CD4-positive, alpha-beta T cell (primary cell): ENCODE measurements at regions not wholly inside any gene's neighbourhood (a gene's known extent, or its start where the extent isn't known, plus 50 kb on each side); places are given as distances from the start of the nearest gene placed in this dataset.
"Not testable (repeated sequence)": the region's sequence is repeated elsewhere in the genome, so short reads cannot be mapped to it uniquely, and the experiment has no call there.

Experiments
- ATAC-seq: fragments of 200-7000 bp; cut with Tn5 transposase; one replicate; pipeline ENCODE4 v1.10.0; 2022; ENCODE audit warnings: mild to moderate bottlenecking; ENCODE audit not compliant: poor library complexity
- CTCF ChIA-PET: fragments of 350-600 bp; sonication (Branson Sonifier 250); formaldehyde crosslinking; loops from one replicate; lab custom pipeline; 2021; ENCODE audit warnings: antibody characterized with exemption, inconsistent platforms; lab: Charles Lee
- POLR2A ChIA-PET: fragments of 350-600 bp; sonication (Branson Sonifier 250); formaldehyde crosslinking; loops from one replicate; lab custom pipeline; 2021; ENCODE audit warnings: antibody characterized with exemption, inconsistent platforms; lab: Charles Lee
- DNase-seq, 14 experiments: peaks; one replicate each; pipeline ENCODE4 v3.0.0-alpha.2; 2013 to 2020; ENCODE audit warnings: mixed read lengths in 2 of 14
- H3K27ac ChIP-seq, 2 donors: one replicate each; pipeline versions ENCODE4 v1.5.1 to v1.7.0; 2013; ENCODE audit warnings: low read length in 2 of 2, low read depth in 1 of 2, mild to moderate bottlenecking in 1 of 2
- H3K27me3 ChIP-seq, 2 experiments: 1 replicate in 1 of 2; 2 replicates in 1 of 2; pipeline versions ENCODE4 v1.6.1 to v1.7.0; 2013; ENCODE audit warnings: low read length in 2 of 2, control low read depth in 1 of 2, mild to moderate bottlenecking in 1 of 2, moderate library complexity in 1 of 2; ENCODE audit not compliant: insufficient read depth in 2 of 2, control insufficient read depth in 1 of 2
- H3K36me3 ChIP-seq: one replicate; pipeline ENCODE4 v1.6.1; 2013; ENCODE audit warnings: low read length, control low read depth; ENCODE audit not compliant: insufficient read depth
- H3K4me1 ChIP-seq: one replicate; pipeline ENCODE4 v1.6.1; 2013; ENCODE audit warnings: low read length, control low read depth; ENCODE audit not compliant: insufficient read depth
- H3K4me3 ChIP-seq: one replicate; pipeline ENCODE4 v1.5.1; 2013; ENCODE audit warnings: mild to moderate bottlenecking, low read length, moderate library complexity
- H3K9me3 ChIP-seq, 2 experiments: 1 replicate in 1 of 2; 2 replicates in 1 of 2; pipeline versions ENCODE4 v1.6.1 to v1.7.0; 2013; ENCODE audit warnings: low read length in 2 of 2, mild to moderate bottlenecking in 2 of 2, control low read depth in 1 of 2, moderate library complexity in 1 of 2; ENCODE audit not compliant: control insufficient read depth in 1 of 2, insufficient read depth in 1 of 2
- H3K27ac Mint-ChIP-seq: one replicate; pipeline ENCODE4 v1.8.0; 2020; ENCODE audit warnings: mixed read lengths
- H3K27me3 Mint-ChIP-seq: one replicate; pipeline ENCODE4 v1.8.0; 2021; ENCODE audit warnings: mixed read lengths
- H3K36me3 Mint-ChIP-seq: one replicate; pipeline ENCODE4 v1.8.0; 2021; ENCODE audit warnings: low read depth, mixed read lengths
- H3K4me1 Mint-ChIP-seq: one replicate; pipeline ENCODE4 v1.8.0; 2021; ENCODE audit warnings: low read depth, mixed read lengths
- H3K4me3 Mint-ChIP-seq: one replicate; pipeline ENCODE4 v1.8.0; 2020; ENCODE audit warnings: mild to moderate bottlenecking, mixed read lengths
- H3K9me3 Mint-ChIP-seq: one replicate; pipeline ENCODE4 v1.8.0; 2020; ENCODE audit warnings: mixed read lengths
- CTCF ChIP-seq: fragments of 200-600 bp; IDR thresholded peaks from one replicate; pipeline ENCODE4 v1.8.0; 2022; ENCODE audit warnings: antibody characterized with exemption, mild to moderate bottlenecking
- intact Hi-C, 2 experiments: fragments of 100-400 bp; cut with DNase I in 1 of 2; cut with micrococcal nuclease in 1 of 2; formaldehyde crosslinking; loops; one replicate each; pipeline versions ENCODE4 v1.15.1 to v1.9.0; 2023 to 2025; cut with DNase I, micrococcal nuclease

- Histone ChIP-seq H3K9me3 (peaks cover 3 to 9% of the 10 kb centered on the region in 2 experiments), H3K27me3 (peaks cover 0 to 4% of the 10 kb centered on the region in 2 experiments), H3K36me3 (no peaks in the 10 kb centered on the region), H3K4me1 (no peaks in the 10 kb centered on the region), H3K4me3 (no peak overlapping the region), H3K27ac (no peak overlapping the region)
- DNase-seq (no peak), ATAC-seq (no peak)
- H3K36me3 Mint-ChIP-seq = no peaks in the 10 kb centered on the region
- peaks cover 15% of the 10 kb centered on the region for H3K27me3 Mint-ChIP-seq
- ChIA-PET POLR2A (interaction anchor here (0.6 kb wide), 1 partner anchor 178 kb away, joined by 3 read pairs; no protein-coding TSS in a partner anchor), CTCF (no interaction called here)
- intact Hi-C loops = no loop called here
- no peak overlapping the region for H3K27ac Mint-ChIP-seq
- H3K9me3 Mint-ChIP-seq = peaks cover 14% of the 10 kb centered on the region
- H3K4me3 Mint-ChIP-seq = no peak overlapping the region
- H3K4me1 Mint-ChIP-seq = no peaks in the 10 kb centered on the region
- no peak for TF ChIP-seq CTCF
Measured at GRCh38 chr4:55278316-55278715, 67.7 kb upstream of the SRD5A3 start.

DNA sequence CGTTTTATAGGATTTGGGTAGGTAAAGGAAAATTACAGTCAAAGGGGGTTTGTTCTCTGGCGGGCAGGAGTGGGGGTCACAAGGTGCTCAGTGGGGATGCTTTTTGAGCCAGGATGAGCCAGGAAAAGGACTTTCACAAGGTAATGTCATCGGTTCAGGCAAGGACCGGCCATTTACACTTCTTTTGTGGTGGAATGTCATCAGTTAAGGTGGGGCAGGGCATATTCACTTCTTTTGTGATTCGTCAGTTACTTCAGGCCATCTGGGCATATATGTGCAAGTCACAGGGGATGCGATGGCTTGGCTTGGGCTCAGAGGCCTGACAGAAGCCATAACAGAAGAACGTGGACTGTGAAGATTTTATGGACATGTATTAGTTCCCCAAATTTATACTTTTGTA lies 65.6 kb upstream of the SRD5A3 start:
- H3K27me3 ChIP-seq, DNase-seq, H3K27ac ChIP-seq, H3K27ac Mint-ChIP-seq, H3K36me3 ChIP-seq, H3K27me3 Mint-ChIP-seq, ATAC-seq, intact Hi-C loops, H3K36me3 Mint-ChIP-seq, H3K4me1 ChIP-seq, H3K4me1 Mint-ChIP-seq, H3K4me3 ChIP-seq, H3K4me3 Mint-ChIP-seq, POLR2A ChIA-PET, CTCF ChIA-PET: not testable (repeated sequence)
- peaks cover 17% of the 10 kb centered on the region for H3K9me3 Mint-ChIP-seq
- H3K9me3 ChIP-seq = peaks cover 7 to 27% of the 10 kb centered on the region in 2 experiments

- H3K4me1 ChIP-seq, intact Hi-C loops, H3K27me3 ChIP-seq, H3K4me3 Mint-ChIP-seq, CTCF ChIA-PET, H3K36me3 Mint-ChIP-seq, H3K4me1 Mint-ChIP-seq, H3K27ac ChIP-seq, H3K36me3 ChIP-seq, H3K4me3 ChIP-seq, DNase-seq, ATAC-seq, H3K27me3 Mint-ChIP-seq, H3K27ac Mint-ChIP-seq, POLR2A ChIA-PET: not testable (repeated sequence)
- peaks cover 7 to 28% of the 10 kb centered on the region in 2 experiments for H3K9me3 ChIP-seq
- peaks cover 21% of the 10 kb centered on the region for H3K9me3 Mint-ChIP-seq
Measured at GRCh38 chr4:55281118-55281683, 64.8 kb upstream of the SRD5A3 start.

DNA sequence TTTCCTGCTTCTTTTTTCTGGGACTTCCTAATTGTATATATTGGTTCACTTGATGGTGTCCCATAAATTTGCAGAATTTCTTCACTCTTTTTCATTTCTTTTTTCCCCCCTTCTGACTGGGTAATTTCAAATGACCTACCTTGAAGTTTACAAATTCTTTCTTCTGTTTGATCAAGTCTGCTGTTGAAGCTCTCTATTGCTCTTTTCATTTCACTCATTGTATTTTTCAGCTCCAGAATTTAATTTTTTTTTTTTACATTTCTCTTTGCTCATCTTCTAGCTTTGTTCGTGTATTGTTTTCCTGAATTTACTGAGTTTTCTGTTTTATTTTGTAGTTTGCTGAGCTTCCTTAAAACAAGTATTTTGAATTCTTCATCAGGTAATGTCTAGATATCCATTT lies 61.7 kb upstream of the SRD5A3 start:
- H3K27ac Mint-ChIP-seq = no peak overlapping the region
- ATAC-seq (no peak), DNase-seq (no peak)
- Histone ChIP-seq H3K9me3 (peaks cover 4 to 28% of the 10 kb centered on the region in 2 experiments), H3K36me3 (no peaks in the 10 kb centered on the region), H3K27me3 (peaks cover 0 to 5% of the 10 kb centered on the region in 2 experiments), H3K4me3 (no peak overlapping the region), H3K27ac (no peak overlapping the region), H3K4me1 (no peaks in the 10 kb centered on the region)
- CTCF ChIA-PET = no interaction called here
- POLR2A ChIA-PET = no interaction called here
- no peaks in the 10 kb centered on the region for H3K36me3 Mint-ChIP-seq
- no peak overlapping the region for H3K4me3 Mint-ChIP-seq
- no peaks in the 10 kb centered on the region for H3K4me1 Mint-ChIP-seq
- H3K27me3 Mint-ChIP-seq = peaks cover 15% of the 10 kb centered on the region
- intact Hi-C loops = no loop called here
- no peak for TF ChIP-seq CTCF
- peaks cover 21% of the 10 kb centered on the region for H3K9me3 Mint-ChIP-seq
